SU-DHL-6 (cell line): ENCODE measurements at regions not wholly inside any gene's neighbourhood (a gene's known extent, or its start where the extent isn't known, plus 50 kb on each side); places are given as distances from the start of the nearest gene placed in this dataset.
"Not testable (repeated sequence)": the region's sequence is repeated elsewhere in the genome, so short reads cannot be mapped to it uniquely, and the experiment has no call there.

Experiments used
- CTCF ChIP-seq: fragments of 200-600 bp; sonication (generic); IDR thresholded peaks from one replicate; pipeline ENCODE4 v1.5.1; 2017; ENCODE audit warnings: antibody characterized with exemption, mild to moderate bottlenecking, low read length, moderate library complexity; ENCODE audit not compliant: insufficient read depth, poor library complexity, severe bottlenecking
- EZH2phosphoT487 ChIP-seq: fragments of 200-600 bp; sonication (generic), shearing (Covaris generic); conservative IDR thresholded peaks from 2 replicates; pipeline ENCODE4 v1.6.1; 2018; ENCODE audit warnings: mild to moderate bottlenecking, antibody characterized with exemption, low read length, moderate library complexity, mixed read lengths

- not testable (repeated sequence) for TF ChIP-seq CTCF, EZH2phosphoT487
Measured at GRCh38 chr2:89196719-89197118, 505.2 kb downstream of the RPIA start.
